Naive thymus-derived CD4-positive, alpha-beta T cell (primary cell): ENCODE measurements at regions not wholly inside any gene's neighbourhood (a gene's known extent, or its start where the extent isn't known, plus 50 kb on each side); places are given as distances from the start of the nearest gene placed in this dataset.

Source experiments
- ATAC-seq: fragments of 150-1000 bp; cut with Tn5 transposase; 2 replicates; pipeline ENCODE4 v1.10.0; 2021; ENCODE audit warnings: mild to moderate bottlenecking, moderate library complexity
- CTCF ChIA-PET: fragments of 350-600 bp; sonication (Branson Sonifier 250); formaldehyde crosslinking; loops from one replicate; lab custom pipeline; 2021; ENCODE audit warnings: antibody characterized with exemption; lab: Charles Lee
- POLR2A ChIA-PET: fragments of 350-600 bp; sonication (Branson Sonifier 250); formaldehyde crosslinking; loops from one replicate; lab custom pipeline; 2021; ENCODE audit warnings: antibody characterized with exemption, inconsistent platforms; lab: Charles Lee
- DNase-seq, 9 donors: peaks; one replicate each; pipeline versions ENCODE4 v3.0.0 to v3.0.0-alpha.2; 2020 to 2022; ENCODE audit warnings: mixed read lengths in 1 of 9
- H3K27ac ChIP-seq: one replicate; pipeline ENCODE4 v1.7.0; 2013; ENCODE audit warnings: mild to moderate bottlenecking, low read depth, low read length, moderate library complexity
- H3K27me3 ChIP-seq, 2 donors: one replicate each; pipeline ENCODE4 v1.7.0; 2013; ENCODE audit warnings: low read length in 2 of 2, mild to moderate bottlenecking in 2 of 2, moderate library complexity in 2 of 2; ENCODE audit not compliant: control insufficient read depth in 2 of 2, insufficient read depth in 2 of 2
- H3K36me3 ChIP-seq, 3 experiments: 1 replicate in 2 of 3; 2 replicates in 1 of 3; pipeline ENCODE4 v1.7.0; 2013; ENCODE audit warnings: low read length in 3 of 3, mild to moderate bottlenecking in 3 of 3, moderate library complexity in 1 of 3; ENCODE audit not compliant: insufficient read depth in 3 of 3, control insufficient read depth in 2 of 3
- H3K4me1 ChIP-seq, 2 donors: one replicate each; pipeline ENCODE4 v1.7.0; 2013; ENCODE audit warnings: low read length in 2 of 2, mild to moderate bottlenecking in 2 of 2, moderate library complexity in 1 of 2; ENCODE audit not compliant: control insufficient read depth in 2 of 2, insufficient read depth in 2 of 2
- H3K4me3 ChIP-seq: 2 replicates; pipeline ENCODE4 v1.7.0; 2013; ENCODE audit warnings: mild to moderate bottlenecking, low read length
- H3K9me3 ChIP-seq, 3 experiments: 1 replicate in 2 of 3; 2 replicates in 1 of 3; pipeline ENCODE4 v1.7.0; 2013; ENCODE audit warnings: low read length in 3 of 3; ENCODE audit not compliant: control insufficient read depth in 2 of 3
- H3K27ac Mint-ChIP-seq, 9 donors: one replicate each; pipeline ENCODE4 v1.8.0; 2020 to 2022; ENCODE audit warnings: mixed read lengths in 9 of 9, mild to moderate bottlenecking in 8 of 9, moderate library complexity in 5 of 9, inconsistent platforms in 2 of 9
- H3K27me3 Mint-ChIP-seq, 5 donors: one replicate each; pipeline ENCODE4 v1.8.0; 2021 to 2022; ENCODE audit warnings: mixed read lengths in 5 of 5, mild to moderate bottlenecking in 1 of 5
- H3K36me3 Mint-ChIP-seq, 5 donors: one replicate each; pipeline ENCODE4 v1.8.0; 2020 to 2022; ENCODE audit warnings: mixed read lengths in 5 of 5, mild to moderate bottlenecking in 3 of 5, inconsistent platforms in 1 of 5
- H3K4me1 Mint-ChIP-seq, 7 donors: one replicate each; pipeline ENCODE4 v1.8.0; 2020 to 2022; ENCODE audit warnings: mixed read lengths in 7 of 7, mild to moderate bottlenecking in 3 of 7, inconsistent platforms in 1 of 7
- H3K4me3 Mint-ChIP-seq, 10 donors: one replicate each; pipeline ENCODE4 v1.8.0; 2020 to 2022; ENCODE audit warnings: mild to moderate bottlenecking in 10 of 10, mixed read lengths in 10 of 10, moderate library complexity in 6 of 10, inconsistent platforms in 2 of 10
- H3K9me3 Mint-ChIP-seq, 11 donors: one replicate each; pipeline ENCODE4 v1.8.0; 2020 to 2022; ENCODE audit warnings: mixed read lengths in 11 of 11, mild to moderate bottlenecking in 4 of 11, inconsistent platforms in 1 of 11, moderate library complexity in 1 of 11
- intact Hi-C, 2 donors: fragments of 100-400 bp; cut with micrococcal nuclease; formaldehyde crosslinking; loops; one replicate each; pipeline ENCODE4 v1.15.1; 2023

GRCh38 chr3:77887611-77888010 lies 847.7 kb downstream of the ROBO2 start:
- no peaks in the 10 kb centered on the region for H3K4me1 Mint-ChIP-seq
- CTCF ChIA-PET = no interaction called here
- intact Hi-C loops = no loop called here
- ATAC-seq (no peak), DNase-seq (no peak)
- H3K27me3 Mint-ChIP-seq = no peaks in the 10 kb centered on the region
- H3K9me3 Mint-ChIP-seq = peaks cover 0 to 22% (median 3%) of the 10 kb centered on the region in 11 donors
- POLR2A ChIA-PET = no interaction called here
- no peak overlapping the region for H3K27ac ChIP-seq
- H3K27me3 ChIP-seq = no peaks in the 10 kb centered on the region
- H3K9me3 ChIP-seq = no peaks in the 10 kb centered on the region
- no peak overlapping the region for H3K27ac Mint-ChIP-seq
- H3K4me3 ChIP-seq = no peak overlapping the region
- no peaks in the 10 kb centered on the region for H3K36me3 ChIP-seq
- no peaks in the 10 kb centered on the region for H3K36me3 Mint-ChIP-seq
- H3K4me1 ChIP-seq = no peaks in the 10 kb centered on the region
- no peak overlapping the region for H3K4me3 Mint-ChIP-seq

GRCh38 chr3:77889616-77890015 lies 849.7 kb downstream of the ROBO2 start:
- CTCF ChIA-PET = no interaction called here
- Mint-ChIP-seq H3K27ac (no peak overlapping the region), H3K27me3 (no peaks in the 10 kb centered on the region)

GRCh38 chr3:77898621-77899020 lies 858.7 kb downstream of the ROBO2 start:
- no peaks in the 10 kb centered on the region for H3K27me3 Mint-ChIP-seq
- ATAC-seq = no peak
- no peak overlapping the region for H3K4me3 Mint-ChIP-seq
- no peak for DNase-seq
- peaks cover 3 to 41% (median 14%) of the 10 kb centered on the region in 11 donors for H3K9me3 Mint-ChIP-seq
- H3K27me3 ChIP-seq = no peaks in the 10 kb centered on the region
- H3K27ac Mint-ChIP-seq = no peak overlapping the region
- POLR2A ChIA-PET = no interaction called here
- peaks cover 0 to 10% (median 0%) of the 10 kb centered on the region in 5 donors for H3K36me3 Mint-ChIP-seq
- no peaks in the 10 kb centered on the region for H3K36me3 ChIP-seq
- no peaks in the 10 kb centered on the region for H3K4me1 Mint-ChIP-seq
- intact Hi-C loops = no loop called here
- no peak overlapping the region for H3K4me3 ChIP-seq
- no peak overlapping the region for H3K27ac ChIP-seq
- H3K4me1 ChIP-seq = no peaks in the 10 kb centered on the region
- CTCF ChIA-PET = no interaction called here
- no peaks in the 10 kb centered on the region for H3K9me3 ChIP-seq

More at GRCh38 chr3:77889616-77890015, 849.7 kb downstream of the ROBO2 start:
- H3K4me3 Mint-ChIP-seq = no peak overlapping the region
- POLR2A ChIA-PET = no interaction called here
- Histone ChIP-seq H3K4me3 (no peak overlapping the region), H3K4me1 (no peaks in the 10 kb centered on the region), H3K27me3 (no peaks in the 10 kb centered on the region), H3K27ac (no peak overlapping the region), H3K9me3 (no peaks in the 10 kb centered on the region), H3K36me3 (no peaks in the 10 kb centered on the region)
- DNase-seq (no peak), ATAC-seq (no peak)
- no peaks in the 10 kb centered on the region for H3K4me1 Mint-ChIP-seq
- peaks cover 0 to 26% (median 6%) of the 10 kb centered on the region in 11 donors for H3K9me3 Mint-ChIP-seq
- H3K36me3 Mint-ChIP-seq = no peaks in the 10 kb centered on the region
- intact Hi-C loops = no loop called here

- ChIA-PET CTCF (no interaction called here), POLR2A (no interaction called here)
- Histone ChIP-seq H3K36me3 (no peaks in the 10 kb centered on the region), H3K27ac (no peak overlapping the region), H3K27me3 (no peaks in the 10 kb centered on the region), H3K9me3 (peaks cover 0 to under 1% (median 0%) of the 10 kb centered on the region in 3 experiments), H3K4me3 (no peak overlapping the region), H3K4me1 (no peaks in the 10 kb centered on the region)
- H3K27ac Mint-ChIP-seq = no peak overlapping the region
- DNase-seq (no peak), ATAC-seq (no peak)
- H3K4me1 Mint-ChIP-seq = no peaks in the 10 kb centered on the region
- no peak overlapping the region for H3K4me3 Mint-ChIP-seq
- H3K27me3 Mint-ChIP-seq = no peaks in the 10 kb centered on the region
- peaks cover 3 to 34% (median 13%) of the 10 kb centered on the region in 11 donors for H3K9me3 Mint-ChIP-seq
- H3K36me3 Mint-ChIP-seq = peaks cover 0 to 8% (median 0%) of the 10 kb centered on the region in 5 donors
- intact Hi-C loops = no loop called here
Measured at GRCh38 chr3:77902675-77903074, 862.8 kb downstream of the ROBO2 start.

GRCh38 chr3:77906102-77906709 lies 866.3 kb downstream of the ROBO2 start:
- H3K27ac Mint-ChIP-seq = no peak overlapping the region
- no peak for DNase-seq
- CTCF ChIA-PET = no interaction called here
- H3K9me3 Mint-ChIP-seq = peaks cover 1 to 30% (median 11%) of the 10 kb centered on the region in 11 donors
- no peak for ATAC-seq
- Histone ChIP-seq H3K4me1 (no peaks in the 10 kb centered on the region), H3K9me3 (peaks cover 0 to 7% (median 0%) of the 10 kb centered on the region in 3 experiments), H3K4me3 (no peak overlapping the region), H3K36me3 (no peaks in the 10 kb centered on the region), H3K27me3 (no peaks in the 10 kb centered on the region), H3K27ac (no peak overlapping the region)
- peaks cover 0 to 4% (median 0%) of the 10 kb centered on the region in 5 donors for H3K36me3 Mint-ChIP-seq
- POLR2A ChIA-PET = no interaction called here
- no peaks in the 10 kb centered on the region for H3K27me3 Mint-ChIP-seq
- no peaks in the 10 kb centered on the region for H3K4me1 Mint-ChIP-seq
- H3K4me3 Mint-ChIP-seq = no peak overlapping the region
- intact Hi-C loops = no loop called here

GRCh38 chr3:77913524-77914174 lies 873.8 kb downstream of the ROBO2 start:
- Mint-ChIP-seq H3K27ac (no peak overlapping the region), H3K9me3 (peaks cover 0 to 18% (median 5%) of the 10 kb centered on the region in 11 donors), H3K4me3 (no peak overlapping the region), H3K4me1 (no peaks in the 10 kb centered on the region), H3K36me3 (no peaks in the 10 kb centered on the region), H3K27me3 (no peaks in the 10 kb centered on the region)
- H3K27ac ChIP-seq = no peak overlapping the region
- H3K4me3 ChIP-seq = no peak overlapping the region
- POLR2A ChIA-PET = no interaction called here
- no peaks in the 10 kb centered on the region for H3K27me3 ChIP-seq
- H3K9me3 ChIP-seq = no peaks in the 10 kb centered on the region
- ATAC-seq (no peak), DNase-seq (no peak)
- H3K4me1 ChIP-seq = no peaks in the 10 kb centered on the region
- intact Hi-C loops = no loop called here
- CTCF ChIA-PET = no interaction called here
- H3K36me3 ChIP-seq = no peaks in the 10 kb centered on the region

GRCh38 chr3:77915336-77915735 lies 875.4 kb downstream of the ROBO2 start:
- intact Hi-C loops = no loop called here
- Mint-ChIP-seq H3K27ac (no peak overlapping the region), H3K9me3 (peaks cover 2 to 24% (median 8%) of the 10 kb centered on the region in 11 donors), H3K4me3 (no peak overlapping the region), H3K36me3 (no peaks in the 10 kb centered on the region), H3K4me1 (no peaks in the 10 kb centered on the region), H3K27me3 (no peaks in the 10 kb centered on the region)
- Histone ChIP-seq H3K27ac (no peak overlapping the region), H3K9me3 (peaks cover 0 to 5% (median 0%) of the 10 kb centered on the region in 3 experiments), H3K4me1 (no peaks in the 10 kb centered on the region), H3K4me3 (no peak overlapping the region), H3K27me3 (no peaks in the 10 kb centered on the region), H3K36me3 (no peaks in the 10 kb centered on the region)
- ChIA-PET CTCF (no interaction called here), POLR2A (no interaction called here)
- no peak for ATAC-seq
- DNase-seq = no peak
